G401.6 (cell line): ENCODE measurements at regions not wholly inside any gene's neighbourhood (a gene's known extent, or its start where the extent isn't known, plus 50 kb on each side); places are given as distances from the start of the nearest gene placed in this dataset.
"Not testable (repeated sequence)": the region's sequence is repeated elsewhere in the genome, so short reads cannot be mapped to it uniquely, and the experiment has no call there.

Experiments used
- FAIRE-seq: peaks from 2 replicates; lab custom pipeline; 2012; peaks lifted over from hg19 to GRCh38; lab: Jason Lieb, UNC

DNA sequence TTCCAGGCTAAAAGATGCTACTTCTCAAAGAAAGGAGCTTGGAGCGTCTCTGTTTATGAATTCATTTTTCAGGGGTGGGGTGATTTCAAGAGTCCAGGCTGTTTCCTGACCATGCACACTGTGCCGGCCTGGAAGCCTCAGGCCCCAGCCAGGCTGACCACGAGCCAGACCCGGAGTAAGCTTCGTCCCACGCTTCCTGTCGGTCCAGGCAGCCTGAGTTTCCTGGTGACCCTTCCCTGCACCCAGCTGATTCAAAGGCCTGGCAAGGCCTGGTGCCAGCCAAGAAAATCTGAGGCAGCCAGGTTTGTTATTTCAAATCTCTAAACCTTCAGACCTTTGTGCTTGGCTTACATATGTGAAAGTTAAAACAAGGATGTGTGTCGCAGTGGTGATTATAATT is 62.1 kb upstream of the SMURF2 start:
- FAIRE-seq = not testable (repeated sequence)

DNA sequence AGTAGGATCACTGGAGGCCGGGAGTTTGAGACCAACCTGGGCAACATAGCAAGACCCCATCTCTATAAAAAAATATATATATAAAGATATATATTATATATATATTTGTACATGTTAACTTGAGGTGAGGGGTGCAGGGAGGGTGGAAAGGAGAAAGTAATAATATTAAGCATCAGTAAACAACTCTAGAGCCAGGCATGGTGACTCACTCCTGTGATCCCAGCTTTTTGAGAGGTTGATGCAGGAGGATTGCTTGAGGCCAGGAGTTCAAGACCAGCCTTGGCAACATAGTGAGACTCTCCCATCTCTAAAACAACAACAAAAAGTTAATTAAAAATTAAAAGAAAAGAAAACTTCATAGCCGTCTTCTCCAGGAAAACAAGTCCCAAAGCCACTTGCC is 61.7 kb upstream of the SMURF2 start:
- no peak for FAIRE-seq

DNA sequence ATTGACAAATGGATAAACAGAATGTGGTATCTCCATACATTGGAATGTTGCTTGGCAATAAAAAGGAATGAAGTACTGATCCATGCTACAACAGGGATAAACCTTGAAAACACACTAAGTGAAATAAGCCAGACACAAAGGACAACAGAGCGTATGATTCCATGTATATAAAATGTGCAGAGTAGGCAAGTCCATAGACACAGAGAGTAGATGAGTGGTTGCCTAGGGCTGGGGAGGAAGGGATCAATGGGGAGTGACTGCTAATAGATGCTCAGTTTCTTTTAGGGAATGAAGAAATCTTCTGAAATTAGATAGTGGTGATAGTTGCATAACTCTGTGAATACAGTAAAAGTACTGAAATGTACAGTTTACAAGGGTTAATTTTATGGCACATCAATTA is 59.4 kb upstream of the SMURF2 start:
- FAIRE-seq = not testable (repeated sequence)

DNA sequence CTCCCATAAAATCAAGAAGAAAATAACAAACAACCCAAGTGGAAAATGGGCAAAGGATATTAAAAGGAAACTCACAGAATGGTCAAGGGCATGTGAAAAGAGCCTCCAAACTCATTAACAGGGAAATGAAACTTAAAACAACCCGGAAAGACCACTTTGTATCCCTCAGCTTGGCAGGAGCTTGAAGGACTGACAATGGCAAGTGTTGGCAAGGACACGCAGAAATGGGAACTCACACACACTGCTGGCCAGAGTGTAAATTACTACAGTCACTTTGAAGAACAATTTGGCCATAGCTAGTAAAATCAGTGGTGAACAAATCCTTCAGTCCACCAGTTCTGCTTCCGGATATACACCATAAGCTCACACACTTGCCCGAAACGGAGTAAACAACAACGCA is 58.1 kb upstream of the SMURF2 start:
- FAIRE-seq = not testable (repeated sequence)

DNA sequence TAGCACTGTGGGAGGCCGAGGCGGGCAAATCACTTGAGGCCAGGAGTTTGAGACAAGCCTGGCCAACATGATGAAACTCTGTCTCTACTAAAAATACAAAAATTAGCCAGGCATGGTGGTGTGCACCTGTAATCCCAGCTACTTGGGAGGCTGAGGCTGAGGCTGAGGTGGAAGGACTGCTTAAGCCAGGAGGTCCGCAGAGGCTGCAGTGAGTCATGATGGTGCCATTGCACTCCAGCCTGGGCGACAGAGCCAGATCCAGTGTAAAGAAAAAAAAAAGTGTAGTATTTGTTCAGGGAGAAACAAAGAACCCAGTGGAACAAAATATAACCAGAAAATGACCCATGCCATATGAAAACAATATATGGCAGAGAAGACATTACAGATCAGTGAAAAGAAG is 57.4 kb upstream of the SMURF2 start:
- FAIRE-seq = not testable (repeated sequence)

DNA sequence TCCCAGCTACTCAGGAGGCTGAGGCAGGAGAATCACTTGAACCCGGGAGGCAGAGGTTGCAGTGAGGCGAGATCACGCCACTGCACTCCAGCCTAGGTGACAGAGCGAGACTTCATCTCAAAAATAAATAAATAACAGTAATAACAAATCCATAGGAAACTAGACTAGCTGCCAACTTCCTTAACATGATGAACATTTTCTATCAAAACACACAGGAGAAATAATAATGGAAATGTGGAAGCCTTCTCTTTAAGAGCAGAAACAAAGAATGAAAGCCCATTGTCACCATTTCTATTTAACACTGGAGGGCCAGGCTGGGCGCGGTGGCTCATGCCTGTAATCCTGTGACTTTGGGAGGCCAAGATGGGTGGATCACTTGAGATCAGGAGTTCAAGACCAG is 56.7 kb upstream of the SMURF2 start:
- not testable (repeated sequence) for FAIRE-seq

DNA sequence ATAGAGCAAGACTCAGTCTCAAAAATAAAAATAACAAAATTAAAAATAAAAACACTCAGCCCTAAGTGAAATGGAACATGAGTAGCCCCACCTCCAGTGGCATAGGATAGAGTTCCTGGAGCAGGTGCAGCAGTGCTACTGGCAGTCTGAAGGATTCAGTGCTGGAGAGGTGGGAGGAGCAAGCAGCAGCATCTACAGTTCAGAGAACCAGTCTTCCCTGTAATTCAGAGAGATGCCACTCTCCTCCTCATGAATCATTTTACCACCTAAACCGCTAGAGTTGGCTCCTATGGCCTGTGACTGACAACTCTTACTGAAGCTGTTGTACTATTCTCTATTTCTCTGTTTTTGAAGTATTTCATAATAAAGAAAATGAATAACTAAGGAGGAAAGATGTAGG is 56.0 kb upstream of the SMURF2 start:
- FAIRE-seq = no peak

DNA sequence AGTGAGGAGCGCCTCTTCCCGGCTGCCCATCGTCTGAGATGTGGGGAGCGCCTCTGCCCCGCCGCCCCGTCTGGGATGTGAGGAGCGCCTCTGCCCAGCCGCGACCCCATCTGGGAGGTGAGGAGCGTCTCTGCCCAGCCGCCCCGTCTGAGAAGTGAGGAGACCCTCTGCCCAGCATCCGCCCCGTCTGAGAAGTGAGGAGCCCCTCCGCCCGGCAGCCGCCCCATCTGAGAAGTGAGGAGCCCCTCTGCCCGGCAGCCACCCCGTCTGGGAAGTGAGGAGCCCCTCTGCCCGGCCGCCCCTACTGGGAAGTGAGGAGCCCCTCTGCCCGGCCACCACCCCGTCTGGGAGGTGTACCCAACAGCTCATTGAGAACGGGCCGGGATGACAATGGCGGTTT is 54.4 kb upstream of the SMURF2 start:
- not testable (repeated sequence) for FAIRE-seq

DNA sequence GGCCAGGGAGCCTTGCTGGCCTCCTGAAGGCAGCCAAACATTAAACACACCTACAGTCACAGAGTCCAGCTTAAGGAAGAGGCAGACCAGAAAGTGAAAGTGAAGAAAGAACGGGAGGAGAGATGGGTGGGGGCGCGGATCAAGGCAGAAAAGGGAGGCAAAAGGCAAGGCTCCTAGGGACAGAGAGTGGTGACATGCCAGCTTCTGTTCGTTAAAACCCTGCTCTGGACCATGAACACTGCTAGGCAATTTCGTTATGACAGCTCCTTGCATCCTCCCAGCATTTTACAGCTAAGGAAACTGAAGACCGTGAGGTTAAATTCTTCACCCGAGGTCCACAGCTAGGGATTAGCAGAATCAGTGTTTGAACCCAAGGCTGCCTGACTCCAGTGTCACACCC is 51.7 kb upstream of the SMURF2 start:
- not testable (repeated sequence) for FAIRE-seq

DNA sequence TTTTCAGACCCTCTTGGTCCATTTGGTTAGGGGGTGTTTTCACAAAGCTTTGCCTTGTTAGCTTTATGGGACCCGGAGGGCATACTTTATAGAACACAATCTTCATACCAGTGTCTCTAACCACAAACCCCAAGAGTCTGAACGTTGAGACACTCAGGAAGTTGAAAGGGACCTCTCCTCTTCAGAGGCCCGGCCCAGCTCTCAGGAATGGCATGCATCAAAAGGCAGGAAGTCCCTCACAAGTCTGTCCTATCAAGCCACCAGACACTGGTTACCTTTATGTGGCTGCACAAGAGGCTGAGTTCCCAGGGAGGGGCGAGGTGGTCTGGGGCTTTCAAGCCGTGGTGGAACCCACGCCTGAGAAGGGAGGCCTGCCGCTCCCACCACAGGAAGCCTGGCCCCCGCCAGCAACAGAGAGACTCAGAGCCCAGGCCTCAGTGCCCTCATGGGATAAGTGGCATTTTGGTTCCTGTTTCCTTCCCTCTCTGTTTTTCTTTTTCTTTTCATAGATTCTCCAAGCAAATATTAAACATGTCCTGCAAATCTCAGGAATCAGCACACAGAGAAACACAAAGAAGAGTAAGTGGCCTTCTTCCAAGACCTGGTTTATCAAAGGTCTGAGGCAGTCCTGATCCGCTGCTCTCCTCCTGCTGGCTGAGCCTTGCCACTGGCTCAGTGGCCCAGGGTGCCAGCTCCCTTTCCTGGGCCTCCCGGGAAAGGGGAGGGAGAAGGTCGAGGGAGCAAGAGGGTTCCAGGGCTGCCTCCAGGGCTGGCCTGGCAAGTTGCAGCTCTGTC is 50.6 kb upstream of the SMURF2 start:
- FAIRE-seq = not testable (repeated sequence)
